ENCODE measurements at regions not wholly inside any gene's neighbourhood (a gene's known extent, or its start where the extent isn't known, plus 50 kb on each side); places are given as distances from the start of the nearest gene placed in this dataset.
"Not testable (repeated sequence)": the region's sequence is repeated elsewhere in the genome, so short reads cannot be mapped to it uniquely, and the experiment has no call there.

GRCh38 chr10:123221418-123221817 is 67.2 kb downstream of the BUB3 start:
- ATAC-seq (ENCODE audit: low FRiP score), result no peak
- DNase-seq (ENCODE audit: low spot score), result no peak
- TF ChIP-seq CTCF (IDR thresholded peaks at IDR 0.05), result no peak

- no peak for ATAC-seq (ENCODE audit: low FRiP score)
- no peak for TF ChIP-seq CTCF (IDR thresholded peaks at IDR 0.05)
- no peak for DNase-seq (ENCODE audit: low spot score)
These were observed 68.6 kb downstream of the BUB3 start for GRCh38 chr10:123222832-123223231.

- no peak for DNase-seq (ENCODE audit: low spot score)
- no peak for TF ChIP-seq CTCF (IDR thresholded peaks at IDR 0.05)
- ATAC-seq (ENCODE audit: low FRiP score), result no peak
These were observed 73.5 kb downstream of the BUB3 start for GRCh38 chr10:123227706-123228105.

GRCh38 chr10:123229927-123230630 is 75.9 kb downstream of the BUB3 start:
- TF ChIP-seq CTCF (IDR thresholded peaks at IDR 0.05), result no peak
- ATAC-seq (ENCODE audit: low FRiP score), result no peak
- no peak for DNase-seq (ENCODE audit: low spot score)

GRCh38 chr10:123232879-123233278 is 78.7 kb downstream of the BUB3 start:
- DNase-seq (ENCODE audit: low spot score); ATAC-seq (ENCODE audit: low FRiP score): not testable (repeated sequence)

- not testable (repeated sequence) for DNase-seq (ENCODE audit: low spot score); ATAC-seq (ENCODE audit: low FRiP score)
These were observed 80.8 kb downstream of the BUB3 start for GRCh38 chr10:123235014-123235413.

GRCh38 chr10:123236126-123236525 is 81.9 kb downstream of the BUB3 start:
- DNase-seq (ENCODE audit: low spot score) (no peak), ATAC-seq (ENCODE audit: low FRiP score) (no peak)
- TF ChIP-seq CTCF (IDR thresholded peaks at IDR 0.05), result no peak

- no peak for TF ChIP-seq CTCF (IDR thresholded peaks at IDR 0.05)
- ATAC-seq (ENCODE audit: low FRiP score) (no peak), DNase-seq (ENCODE audit: low spot score) (no peak)
These were observed 86.0 kb downstream of the BUB3 start for GRCh38 chr10:123240250-123240649.

All from omental fat pad (tissue), 3 donors.